ENCODE measurements at regions not wholly inside any gene's neighbourhood (a gene's known extent, or its start where the extent isn't known, plus 50 kb on each side); places are given as distances from the start of the nearest gene placed in this dataset.

DNA sequence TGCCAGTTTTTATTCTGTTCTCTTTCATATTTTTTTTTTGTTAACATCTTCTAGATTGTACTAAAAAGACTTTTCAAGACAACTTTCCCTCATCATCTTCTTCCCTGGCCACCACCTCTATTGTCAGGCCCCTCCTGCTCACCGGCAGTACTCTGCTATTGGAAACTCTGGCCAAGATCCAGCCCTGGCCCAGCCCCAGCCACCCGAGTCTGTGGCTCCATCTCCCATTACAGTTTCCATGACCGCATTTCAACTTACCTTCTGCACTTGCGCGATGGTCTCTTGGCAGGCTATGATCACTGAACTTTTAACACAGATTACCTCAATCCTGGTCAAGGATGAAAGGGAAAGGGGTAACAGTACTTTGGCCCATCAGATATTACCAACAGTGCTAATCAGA is 137.7 kb upstream of the POM121L12 start:
- Histone ChIP-seq H3K4me3 (ENCODE audit: low read length) (no peak overlapping the region), H3K9me3 (ENCODE audit: control insufficient read depth in 1 of 2, insufficient read depth in 1 of 2, low read length in 2 of 2) (peaks cover 6% of the 10 kb centered on the region in 2 experiments), H3K36me3 (ENCODE audit: insufficient read depth, low read length) (no peaks in the 10 kb centered on the region), H3K27me3 (ENCODE audit: control insufficient read depth in 1 of 2, insufficient read depth in 2 of 2, low read length in 2 of 2) (no peaks in the 10 kb centered on the region), H3K4me1 (ENCODE audit: insufficient read depth, low read length) (no peaks in the 10 kb centered on the region), H3K27ac (ENCODE audit: low read depth in 1 of 2, low read length in 2 of 2) (no peak overlapping the region)
- H3K27ac Mint-ChIP-seq = no peak overlapping the region
- DNase-seq (no peak), ATAC-seq (ENCODE audit: poor library complexity) (no peak)
- ChIA-PET CTCF (no interaction called here), POLR2A (no interaction called here)
- no peaks in the 10 kb centered on the region for H3K36me3 Mint-ChIP-seq (ENCODE audit: low read depth)
- no peaks in the 10 kb centered on the region for H3K27me3 Mint-ChIP-seq
- TF ChIP-seq, protein P1, sequence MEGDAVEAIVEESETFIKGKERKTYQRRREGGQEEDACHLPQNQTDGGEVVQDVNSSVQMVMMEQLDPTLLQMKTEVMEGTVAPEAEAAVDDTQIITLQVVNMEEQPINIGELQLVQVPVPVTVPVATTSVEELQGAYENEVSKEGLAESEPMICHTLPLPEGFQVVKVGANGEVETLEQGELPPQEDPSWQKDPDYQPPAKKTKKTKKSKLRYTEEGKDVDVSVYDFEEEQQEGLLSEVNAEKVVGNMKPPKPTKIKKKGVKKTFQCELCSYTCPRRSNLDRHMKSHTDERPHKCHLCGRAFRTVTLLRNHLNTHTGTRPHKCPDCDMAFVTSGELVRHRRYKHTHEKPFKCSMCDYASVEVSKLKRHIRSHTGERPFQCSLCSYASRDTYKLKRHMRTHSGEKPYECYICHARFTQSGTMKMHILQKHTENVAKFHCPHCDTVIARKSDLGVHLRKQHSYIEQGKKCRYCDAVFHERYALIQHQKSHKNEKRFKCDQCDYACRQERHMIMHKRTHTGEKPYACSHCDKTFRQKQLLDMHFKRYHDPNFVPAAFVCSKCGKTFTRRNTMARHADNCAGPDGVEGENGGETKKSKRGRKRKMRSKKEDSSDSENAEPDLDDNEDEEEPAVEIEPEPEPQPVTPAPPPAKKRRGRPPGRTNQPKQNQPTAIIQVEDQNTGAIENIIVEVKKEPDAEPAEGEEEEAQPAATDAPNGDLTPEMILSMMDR (IDR thresholded peaks at IDR 0.05) = no peak
- no peaks in the 10 kb centered on the region for H3K4me1 Mint-ChIP-seq (ENCODE audit: low read depth)
- no peak overlapping the region for H3K4me3 Mint-ChIP-seq
- intact Hi-C loops (cut with DNase I, micrococcal nuclease) = no loop called here
- H3K9me3 Mint-ChIP-seq = peaks cover 13% of the 10 kb centered on the region

DNA sequence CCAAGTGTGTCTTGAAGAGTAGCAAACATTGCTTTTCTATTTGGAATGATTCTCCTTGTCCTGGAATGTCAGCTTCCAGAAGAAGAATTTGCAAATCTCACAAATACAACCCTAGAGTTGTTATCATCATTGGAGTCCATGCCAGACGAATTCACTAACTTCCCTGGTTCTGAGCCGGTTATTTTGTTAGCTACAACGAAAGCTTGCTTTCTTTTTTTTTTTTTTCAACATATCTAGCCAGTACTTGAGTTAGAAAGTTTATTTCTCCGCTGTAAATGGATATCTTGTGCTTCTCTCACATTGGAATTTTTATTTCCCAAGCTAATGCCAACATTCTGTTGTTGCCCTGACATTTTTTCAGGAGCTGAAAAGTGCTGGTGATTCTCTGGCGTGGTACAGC is 138.1 kb upstream of the POM121L12 start:
- peaks cover 13% of the 10 kb centered on the region for H3K9me3 Mint-ChIP-seq
- intact Hi-C loops (cut with DNase I, micrococcal nuclease) = no loop called here
- no peaks in the 10 kb centered on the region for H3K4me1 Mint-ChIP-seq (ENCODE audit: low read depth)
- no peak overlapping the region for H3K4me3 Mint-ChIP-seq
- Histone ChIP-seq H3K27me3 (ENCODE audit: control insufficient read depth in 1 of 2, insufficient read depth in 2 of 2, low read length in 2 of 2) (no peaks in the 10 kb centered on the region), H3K4me1 (ENCODE audit: insufficient read depth, low read length) (no peaks in the 10 kb centered on the region), H3K4me3 (ENCODE audit: low read length) (no peak overlapping the region), H3K36me3 (ENCODE audit: insufficient read depth, low read length) (no peaks in the 10 kb centered on the region), H3K9me3 (ENCODE audit: control insufficient read depth in 1 of 2, insufficient read depth in 1 of 2, low read length in 2 of 2) (peaks cover 5 to 6% of the 10 kb centered on the region in 2 experiments), H3K27ac (ENCODE audit: low read depth in 1 of 2, low read length in 2 of 2) (no peak overlapping the region)
- H3K36me3 Mint-ChIP-seq (ENCODE audit: low read depth) = no peaks in the 10 kb centered on the region
- no peaks in the 10 kb centered on the region for H3K27me3 Mint-ChIP-seq
- ATAC-seq (ENCODE audit: poor library complexity) (no peak), DNase-seq (no peak)
- ChIA-PET CTCF (no interaction called here), POLR2A (no interaction called here)
- TF ChIP-seq, protein P1 (IDR thresholded peaks at IDR 0.05) = no peak
- no peak overlapping the region for H3K27ac Mint-ChIP-seq

DNA sequence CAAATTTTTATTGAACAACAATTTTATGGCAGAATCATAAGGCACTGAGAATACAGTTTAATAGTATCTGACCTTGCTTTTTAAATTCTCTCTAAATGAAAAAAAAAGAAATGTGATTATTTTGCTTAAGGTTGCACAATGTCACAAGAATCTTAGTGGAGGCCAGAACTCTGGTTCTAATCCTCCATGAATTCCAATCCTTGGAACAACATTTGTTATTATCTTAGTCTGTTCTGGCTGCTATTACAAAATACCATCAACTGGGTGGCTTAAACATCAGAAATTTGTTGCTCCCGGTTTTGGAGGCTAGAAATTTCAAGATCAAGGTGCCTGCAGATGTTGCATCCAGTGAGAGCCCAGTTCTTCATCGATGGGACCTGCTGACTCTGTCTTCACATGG is 158.2 kb upstream of the POM121L12 start:
- no peak for DNase-seq
- Mint-ChIP-seq H3K9me3 (peaks cover 15% of the 10 kb centered on the region), H3K4me3 (no peak overlapping the region), H3K36me3 (ENCODE audit: low read depth) (no peaks in the 10 kb centered on the region), H3K4me1 (ENCODE audit: low read depth) (no peaks in the 10 kb centered on the region), H3K27ac (no peak overlapping the region), H3K27me3 (no peaks in the 10 kb centered on the region)
- TF ChIP-seq, protein P1 (IDR thresholded peaks at IDR 0.05) = no peak
- Histone ChIP-seq H3K36me3 (ENCODE audit: insufficient read depth, low read length) (no peaks in the 10 kb centered on the region), H3K4me1 (ENCODE audit: insufficient read depth, low read length) (no peaks in the 10 kb centered on the region), H3K27me3 (ENCODE audit: control insufficient read depth in 1 of 2, insufficient read depth in 2 of 2, low read length in 2 of 2) (no peaks in the 10 kb centered on the region), H3K4me3 (ENCODE audit: low read length) (no peak overlapping the region), H3K27ac (ENCODE audit: low read depth in 1 of 2, low read length in 2 of 2) (no peak overlapping the region), H3K9me3 (ENCODE audit: control insufficient read depth in 1 of 2, insufficient read depth in 1 of 2, low read length in 2 of 2) (peaks cover 0 to 8% of the 10 kb centered on the region in 2 experiments)
- intact Hi-C loops (cut with DNase I, micrococcal nuclease) = no loop called here
- no peak for ATAC-seq (ENCODE audit: poor library complexity)
- ChIA-PET CTCF (no interaction called here), POLR2A (no interaction called here)

Measured in CD4-positive, alpha-beta T cell (primary cell).